AG09319 (cell line): ENCODE measurements at regions not wholly inside any gene's neighbourhood (a gene's known extent, or its start where the extent isn't known, plus 50 kb on each side); places are given as distances from the start of the nearest gene placed in this dataset.

Experiments
- DNase-seq: peaks from one replicate; pipeline ENCODE4 v3.0.0-alpha.2; 2010; ENCODE audit warnings: low read depth; ENCODE audit errors: extremely low read depth
- TF ChIP-seq, protein P1 (sequence below): IDR thresholded peaks from 2 replicates; pipeline ENCODE4 v1.5.1; 2011; ENCODE audit warnings: low read depth, mild to moderate bottlenecking, inconsistent platforms, low read length, moderate library complexity

GRCh38 chr1:232556351-232556750 lies 73.6 kb downstream of the SIPA1L2 start:
- TF ChIP-seq, protein P1, sequence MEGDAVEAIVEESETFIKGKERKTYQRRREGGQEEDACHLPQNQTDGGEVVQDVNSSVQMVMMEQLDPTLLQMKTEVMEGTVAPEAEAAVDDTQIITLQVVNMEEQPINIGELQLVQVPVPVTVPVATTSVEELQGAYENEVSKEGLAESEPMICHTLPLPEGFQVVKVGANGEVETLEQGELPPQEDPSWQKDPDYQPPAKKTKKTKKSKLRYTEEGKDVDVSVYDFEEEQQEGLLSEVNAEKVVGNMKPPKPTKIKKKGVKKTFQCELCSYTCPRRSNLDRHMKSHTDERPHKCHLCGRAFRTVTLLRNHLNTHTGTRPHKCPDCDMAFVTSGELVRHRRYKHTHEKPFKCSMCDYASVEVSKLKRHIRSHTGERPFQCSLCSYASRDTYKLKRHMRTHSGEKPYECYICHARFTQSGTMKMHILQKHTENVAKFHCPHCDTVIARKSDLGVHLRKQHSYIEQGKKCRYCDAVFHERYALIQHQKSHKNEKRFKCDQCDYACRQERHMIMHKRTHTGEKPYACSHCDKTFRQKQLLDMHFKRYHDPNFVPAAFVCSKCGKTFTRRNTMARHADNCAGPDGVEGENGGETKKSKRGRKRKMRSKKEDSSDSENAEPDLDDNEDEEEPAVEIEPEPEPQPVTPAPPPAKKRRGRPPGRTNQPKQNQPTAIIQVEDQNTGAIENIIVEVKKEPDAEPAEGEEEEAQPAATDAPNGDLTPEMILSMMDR, result no peak
- DNase-seq, result no peak

DNA sequence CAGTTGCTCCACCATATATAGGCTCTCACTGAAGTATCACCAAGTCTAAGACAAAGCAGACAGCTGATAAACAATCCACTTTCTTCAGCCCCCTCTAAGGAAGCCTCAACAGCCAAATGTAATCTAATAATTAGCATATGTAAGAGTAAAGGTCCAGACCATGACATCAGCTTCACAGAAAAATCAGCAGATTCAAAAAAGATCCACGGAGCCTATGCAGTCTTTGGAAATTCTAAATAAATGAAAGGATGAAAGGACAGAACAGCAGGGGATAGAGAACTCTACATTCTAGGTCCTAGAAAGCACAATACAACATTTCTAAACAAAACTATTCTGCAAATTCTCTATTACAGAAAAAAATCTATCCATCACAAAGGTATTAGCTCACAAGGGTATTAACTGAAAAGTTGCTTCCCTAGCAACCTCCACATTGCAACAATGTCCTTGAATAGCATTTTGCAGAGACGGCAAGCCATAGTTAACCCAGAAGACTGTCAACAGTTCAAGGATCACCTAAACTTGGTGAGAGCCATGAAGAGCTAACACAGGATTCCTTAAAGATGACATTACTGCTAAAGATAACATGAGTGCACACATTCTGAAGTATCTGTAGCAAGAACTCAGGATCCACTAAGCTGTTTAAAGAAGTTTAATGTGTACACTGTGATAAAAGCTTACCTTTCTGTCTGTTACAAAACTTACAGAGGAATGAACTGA lies 74.3 kb downstream of the SIPA1L2 start:
- DNase-seq, result no peak
- TF ChIP-seq, protein P1, result no peak

GRCh38 chr1:232554409-232554808 lies 75.5 kb downstream of the SIPA1L2 start:
- no peak for DNase-seq
- TF ChIP-seq, protein P1, result no peak

DNA sequence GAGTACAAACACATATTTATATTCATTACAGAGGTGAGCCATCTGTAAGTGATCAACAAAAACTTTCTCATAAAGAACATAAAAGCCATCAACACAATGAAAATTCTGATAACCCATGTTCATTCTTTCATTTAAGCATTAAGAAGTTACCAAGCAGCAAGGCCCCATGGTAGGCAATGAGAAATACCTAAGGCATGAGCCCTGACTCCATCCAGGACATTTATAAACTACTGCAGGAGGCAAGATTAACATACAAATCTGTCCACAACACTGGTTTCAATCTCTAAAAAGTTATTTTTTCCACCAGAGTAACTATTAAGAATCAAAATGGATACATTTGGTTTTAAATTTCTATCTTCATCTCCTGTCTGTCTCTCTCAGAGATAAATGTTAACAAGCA lies 76.1 kb downstream of the SIPA1L2 start:
- TF ChIP-seq, protein P1, result no peak
- DNase-seq, result no peak

DNA sequence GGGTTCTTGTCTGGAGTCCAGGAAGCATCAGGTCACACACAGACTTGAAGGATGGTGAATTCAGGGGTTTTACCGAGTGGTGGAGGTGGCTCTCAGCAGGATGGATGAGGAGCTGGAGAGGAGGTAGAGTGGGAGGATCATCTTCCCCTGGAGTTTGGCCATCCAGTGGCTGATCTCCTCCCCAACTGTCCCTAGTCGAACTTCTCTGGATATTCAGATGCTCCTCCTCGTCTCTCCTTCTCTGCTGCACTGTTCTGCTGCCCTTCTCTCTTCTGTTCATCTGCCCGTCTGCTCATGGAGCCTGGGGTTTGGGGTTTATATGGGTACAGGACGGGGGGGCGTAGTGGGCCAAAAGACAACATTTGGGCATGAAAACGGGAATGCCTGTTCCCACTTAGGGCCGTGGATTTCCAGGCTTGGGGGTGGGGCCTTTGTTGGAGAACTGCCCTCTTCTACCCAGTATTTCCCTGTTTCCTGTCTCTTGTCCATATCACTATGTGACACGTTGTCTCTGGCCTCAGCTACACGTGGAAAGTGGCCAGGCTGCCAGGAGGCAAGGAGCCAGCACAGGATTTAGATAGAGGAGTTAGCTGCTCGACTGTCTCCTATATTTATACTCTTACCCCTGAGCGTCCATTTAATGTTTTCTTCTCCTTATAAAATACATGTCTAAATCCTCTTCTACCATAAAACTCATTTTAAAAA lies 76.7 kb downstream of the SIPA1L2 start:
- TF ChIP-seq, protein P1, result no peak
- DNase-seq, result no peak

GRCh38 chr1:232551386-232551785 lies 78.5 kb downstream of the SIPA1L2 start:
- no peak for DNase-seq
- TF ChIP-seq, protein P1, result no peak

DNA sequence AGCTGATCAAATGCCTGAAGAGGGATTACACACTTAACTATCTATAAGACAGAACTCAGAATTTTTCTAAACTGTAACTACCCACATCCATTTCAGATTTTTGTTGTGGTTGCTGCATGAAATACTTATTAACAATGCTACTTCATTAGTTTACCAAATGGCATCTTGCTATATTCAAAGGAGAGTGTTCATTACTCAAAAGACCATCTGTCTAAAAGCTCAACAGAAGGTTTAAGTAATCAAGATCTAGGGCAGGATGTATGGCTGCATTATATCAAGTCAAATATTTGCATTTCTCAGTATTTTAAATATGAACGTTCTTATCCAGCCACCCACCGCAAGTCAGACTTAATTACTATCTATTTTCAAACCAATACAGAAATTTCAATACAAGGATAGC lies 79.9 kb downstream of the SIPA1L2 start:
- no peak for DNase-seq
- TF ChIP-seq, protein P1, result no peak
